PC-9 (cell line): ENCODE measurements at regions not wholly inside any gene's neighbourhood (a gene's known extent, or its start where the extent isn't known, plus 50 kb on each side); places are given as distances from the start of the nearest gene placed in this dataset.
A peak's percentile ranks its signal among the peaks of the same experiment; 100 is the strongest.
"Not testable (repeated sequence)": the region's sequence is repeated elsewhere in the genome, so short reads cannot be mapped to it uniquely, and the experiment has no call there.

ENCODE experiments used
- BruUV-seq: library from RNA; stranded (reverse); fragments of 400-500 nt; replicated peaks from 2 replicates; lab custom pipeline; 2021; lab: Mats Ljungman, UMichigan
- CTCF ChIA-PET: fragments of 300-600 bp; sonication (Branson Sonifier 250); formaldehyde crosslinking; loops from one replicate; lab custom pipeline; 2022; ENCODE audit warnings: antibody characterized with exemption; lab: Charles Lee
- POLR2A ChIA-PET: fragments of 300-600 bp; sonication (Branson Sonifier 250); formaldehyde crosslinking; loops from one replicate; lab custom pipeline; 2022; ENCODE audit warnings: antibody characterized with exemption; ENCODE audit not compliant: unreplicated experiment; lab: Charles Lee
- DNase-seq, 2 experiments: peaks; one replicate each; pipeline versions ENCODE4 v3.0.0 to v3.0.0-alpha.2; 2015 to 2022; ENCODE audit warnings: mixed read lengths in 1 of 2
- H2AFZ ChIP-seq: fragments of 200-600 bp; sonication (generic); 2 replicates; pipeline ENCODE4 v1.8.1; 2017; ENCODE audit warnings: antibody characterized with exemption
- H3F3A ChIP-seq: fragments of 200-600 bp; sonication (generic); 2 replicates; pipeline ENCODE4 v1.8.1; 2017; ENCODE audit warnings: antibody characterized with exemption, mild to moderate bottlenecking, low read depth; ENCODE audit not compliant: insufficient read depth
- H3K27ac ChIP-seq: fragments of 200-600 bp; sonication (generic); 2 replicates; pipeline ENCODE4 v1.6.1; 2016; ENCODE audit warnings: mixed run types
- H3K27me3 ChIP-seq: fragments of 200-600 bp; sonication (generic); 2 replicates; pipeline ENCODE4 v1.6.1; 2016; ENCODE audit warnings: low read depth, mixed run types; ENCODE audit not compliant: insufficient read depth
- H3K36me3 ChIP-seq: fragments of 200-600 bp; sonication (generic); 2 replicates; pipeline ENCODE4 v1.6.1; 2016; ENCODE audit warnings: low read depth, mixed run types
- H3K4me1 ChIP-seq: fragments of 200-600 bp; sonication (generic); replicated peaks from 2 replicates; pipeline ENCODE4 v1.6.1; 2016; ENCODE audit warnings: mixed run types; ENCODE audit not compliant: insufficient read depth
- H3K4me2 ChIP-seq: fragments of 200-600 bp; sonication (generic); 2 replicates; pipeline ENCODE4 v1.6.1; 2017; ENCODE audit warnings: mixed run types
- H3K4me3 ChIP-seq: fragments of 200-600 bp; sonication (generic); 2 replicates; pipeline ENCODE4 v1.6.1; 2016; ENCODE audit warnings: mixed run types
- H3K79me2 ChIP-seq: fragments of 200-600 bp; sonication (generic); 2 replicates; pipeline ENCODE4 v1.6.1; 2017; ENCODE audit warnings: low read depth, mixed run types
- H3K9me2 ChIP-seq: fragments of 200-600 bp; sonication (generic); 2 replicates; pipeline ENCODE4 v1.8.1; 2017; ENCODE audit warnings: mild to moderate bottlenecking; ENCODE audit not compliant: insufficient read depth
- H3K9me3 ChIP-seq: fragments of 200-600 bp; sonication (generic); 2 replicates; pipeline ENCODE4 v1.8.1; 2016; ENCODE audit warnings: low read depth; ENCODE audit not compliant: insufficient read depth
- H4K20me1 ChIP-seq: fragments of 200-600 bp; sonication (generic); 2 replicates; pipeline ENCODE4 v1.8.1; 2017; ENCODE audit not compliant: insufficient read depth
- CTCF ChIP-seq: fragments of 200-600 bp; sonication (generic); conservative IDR thresholded peaks from 2 replicates; pipeline ENCODE4 v1.6.1; 2017; ENCODE audit warnings: mixed run types, antibody characterized with exemption, mild to moderate bottlenecking, moderate library complexity
- EZH2 ChIP-seq: fragments of 200-600 bp; sonication (generic); IDR thresholded peaks from 2 replicates; pipeline ENCODE4 v1.8.0; 2017; ENCODE audit warnings: antibody characterized with exemption, low read depth
- intact Hi-C: fragments of 100-400 bp; cut with micrococcal nuclease; formaldehyde crosslinking; loops from one replicate; pipeline ENCODE4 v1.10.0; 2022; ENCODE audit not compliant: unreplicated experiment

GRCh38 chr3:157582637-157582973 is 79.4 kb upstream of the VEPH1 start:
- H3F3A ChIP-seq, result no peaks in the 10 kb centered on the region
- no peak for DNase-seq
- H4K20me1 ChIP-seq, result no peaks in the 10 kb centered on the region
- H3K79me2 ChIP-seq, result no peaks in the 10 kb centered on the region
- no peaks in the 10 kb centered on the region for H3K9me3 ChIP-seq
- ChIA-PET CTCF (no interaction called here), POLR2A (no interaction called here)
- no peaks in the 10 kb centered on the region for H3K36me3 ChIP-seq
- no peaks in the 10 kb centered on the region for H3K9me2 ChIP-seq
- intact Hi-C loops, result no loop called here
- TF ChIP-seq CTCF (no peak), EZH2 (no peak)
- no peak overlapping the region for H2AFZ ChIP-seq
- BruUV-seq, result no TSS peak
- H3K4me2 ChIP-seq, result no peak overlapping the region
- H3K27ac ChIP-seq, result no peak overlapping the region
- H3K4me3 ChIP-seq, result no peak overlapping the region
- no peaks in the 10 kb centered on the region for H3K27me3 ChIP-seq
- no peaks in the 10 kb centered on the region for H3K4me1 ChIP-seq

- H3K27ac ChIP-seq, CTCF ChIA-PET, DNase-seq, H3K4me2 ChIP-seq, H3K79me2 ChIP-seq, H3F3A ChIP-seq, H4K20me1 ChIP-seq, H2AFZ ChIP-seq, H3K4me1 ChIP-seq, H3K9me3 ChIP-seq, H3K4me3 ChIP-seq, H3K36me3 ChIP-seq, POLR2A ChIA-PET, H3K9me2 ChIP-seq, intact Hi-C loops, BruUV-seq, H3K27me3 ChIP-seq: not testable (repeated sequence)
- peak; percentile 37; the same call in 1 of the 2 replicates for TF ChIP-seq CTCF
These were observed 78.9 kb upstream of the VEPH1 start for GRCh38 chr3:157581956-157582636.

GRCh38 chr3:157581371-157581770 is 78.2 kb upstream of the VEPH1 start:
- intact Hi-C loops, result no loop called here
- no peak overlapping the region for H3K4me2 ChIP-seq
- CTCF ChIA-PET, result no interaction called here
- H3K79me2 ChIP-seq, result no peaks in the 10 kb centered on the region
- H2AFZ ChIP-seq, result no peak overlapping the region
- H3K27me3 ChIP-seq, result no peaks in the 10 kb centered on the region
- TF ChIP-seq EZH2 (no peak), CTCF (no peak)
- H3K27ac ChIP-seq, result no peak overlapping the region
- H3F3A ChIP-seq, result no peaks in the 10 kb centered on the region
- no peaks in the 10 kb centered on the region for H3K36me3 ChIP-seq
- BruUV-seq, result no TSS peak
- H4K20me1 ChIP-seq, result no peaks in the 10 kb centered on the region
- no peaks in the 10 kb centered on the region for H3K9me3 ChIP-seq
- no peaks in the 10 kb centered on the region for H3K4me1 ChIP-seq
- no peak overlapping the region for H3K4me3 ChIP-seq
- no peak for DNase-seq
- POLR2A ChIA-PET, result no interaction called here
- H3K9me2 ChIP-seq, result no peaks in the 10 kb centered on the region
